HEK293T (cell line): ENCODE measurements at regions not wholly inside any gene's neighbourhood (a gene's known extent, or its start where the extent isn't known, plus 50 kb on each side); places are given as distances from the start of the nearest gene placed in this dataset.

ENCODE experiments used
- BHLHE40 ChIP-seq: fragments of 450-650 bp; IDR thresholded peaks from 2 replicates; pipeline ENCODE4 v1.6.1; 2016; ENCODE audit warnings: mild to moderate bottlenecking, moderate library complexity, borderline replicate concordance
- ELF4 ChIP-seq: fragments of 450-650 bp; IDR thresholded peaks from 2 replicates; pipeline ENCODE4 v1.6.1; 2017; ENCODE audit warnings: antibody characterized with exemption
- FOXA1 ChIP-seq: fragments of 450-650 bp; IDR thresholded peaks from 2 replicates; pipeline ENCODE4 v1.6.1; 2016; ENCODE audit warnings: mild to moderate bottlenecking
- FOXM1 ChIP-seq: fragments of 450-650 bp; IDR thresholded peaks from 2 replicates; pipeline ENCODE4 v1.6.1; 2017; ENCODE audit warnings: mild to moderate bottlenecking, borderline replicate concordance
- HDGF ChIP-seq: fragments of 450-650 bp; IDR thresholded peaks from 2 replicates; pipeline ENCODE4 v1.6.1; 2017; ENCODE audit warnings: antibody characterized with exemption, borderline replicate concordance
- PKNOX1 ChIP-seq: fragments of 450-650 bp; IDR thresholded peaks from 2 replicates; pipeline ENCODE4 v1.6.1; 2016
- SP1 ChIP-seq: fragments of 450-650 bp; IDR thresholded peaks from 2 replicates; pipeline ENCODE4 v1.6.1; 2017
- SUZ12 ChIP-seq: fragments of 450-650 bp; IDR thresholded peaks from 2 replicates; pipeline ENCODE4 v1.6.1; 2016; ENCODE audit warnings: mild to moderate bottlenecking
- TARDBP ChIP-seq: fragments of 450-650 bp; IDR thresholded peaks from 2 replicates; pipeline ENCODE4 v1.6.1; 2016

GRCh38 chr13:91142572-91142971 is 204.9 kb upstream of the MIR17HG start:
- no peak for TF ChIP-seq HDGF
- TF ChIP-seq BHLHE40, result no peak
- peak; percentile 84 for TF ChIP-seq PKNOX1
- TF ChIP-seq TARDBP, result no peak
- TF ChIP-seq SP1, result no peak
- TF ChIP-seq ELF4, result no peak
- TF ChIP-seq SUZ12, result no peak
- TF ChIP-seq FOXA1, result peak; percentile 28; the same call in 1 of the 2 replicates
- no peak for TF ChIP-seq FOXM1
